ENCODE measurements at regions not wholly inside any gene's neighbourhood (a gene's known extent, or its start where the extent isn't known, plus 50 kb on each side); places are given as distances from the start of the nearest gene placed in this dataset.

GRCh38 chr3:104598848-104599511 lies 767.7 kb upstream of the ALCAM start:
- POLR2A ChIA-PET: no interaction called here
- no peaks in the 10 kb centered on the region for H3K36me3 Mint-ChIP-seq (ENCODE audit: low read depth)
- no peaks in the 10 kb centered on the region for H3K9me3 Mint-ChIP-seq
- peaks cover 3% of the 10 kb centered on the region for H3K27me3 Mint-ChIP-seq
- DNase-seq: no peak
- H3K4me3 Mint-ChIP-seq: no peak overlapping the region
- H3K4me1 Mint-ChIP-seq: no peaks in the 10 kb centered on the region
- CTCF ChIA-PET: no interaction called here
- H3K27ac Mint-ChIP-seq: no peak overlapping the region

DNA sequence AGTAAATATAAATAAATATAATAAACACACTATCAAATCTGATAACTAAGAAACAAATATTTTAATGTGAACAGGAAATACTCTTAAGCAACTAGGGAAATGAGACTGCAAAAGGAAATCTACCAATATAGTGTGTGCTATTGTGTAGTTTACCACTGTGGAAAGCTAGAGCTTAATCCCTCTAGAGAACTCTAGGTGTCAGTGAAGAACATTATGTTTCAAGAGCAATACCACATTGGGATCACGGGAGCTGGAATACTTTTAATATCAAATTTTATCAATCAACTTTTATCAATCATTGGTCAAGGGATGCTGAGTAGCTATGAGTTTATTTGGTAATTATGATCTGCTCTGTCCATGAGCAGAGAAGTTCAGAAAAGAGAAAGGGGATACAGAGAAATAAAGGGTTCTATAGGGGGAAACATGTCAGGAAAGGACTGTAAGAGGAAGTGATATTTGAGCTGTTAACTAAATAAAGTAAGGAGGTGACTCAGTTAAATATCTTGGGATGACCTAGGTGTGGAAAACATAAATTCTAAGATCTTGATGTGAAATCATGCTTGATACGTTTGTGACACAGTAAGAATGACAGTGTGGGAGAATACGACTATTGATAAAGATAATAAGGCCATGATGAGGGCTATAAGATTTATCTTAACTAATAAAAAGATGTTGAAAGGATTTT lies 762.2 kb upstream of the ALCAM start:
- Mint-ChIP-seq H3K27me3 (peaks cover 3% of the 10 kb centered on the region), H3K4me3 (no peak overlapping the region), H3K9me3 (no peaks in the 10 kb centered on the region), H3K27ac (no peak overlapping the region), H3K4me1 (peaks cover 1% of the 10 kb centered on the region), H3K36me3 (ENCODE audit: low read depth) (no peaks in the 10 kb centered on the region)
- ChIA-PET CTCF (no interaction called here), POLR2A (no interaction called here)
- no peak for DNase-seq

- peaks cover 1% of the 10 kb centered on the region for H3K4me1 Mint-ChIP-seq
- no peak for DNase-seq
- H3K27me3 Mint-ChIP-seq: peaks cover 3% of the 10 kb centered on the region
- H3K9me3 Mint-ChIP-seq: no peaks in the 10 kb centered on the region
- no peaks in the 10 kb centered on the region for H3K36me3 Mint-ChIP-seq (ENCODE audit: low read depth)
- H3K4me3 Mint-ChIP-seq: no peak overlapping the region
- CTCF ChIA-PET: no interaction called here
- no peak overlapping the region for H3K27ac Mint-ChIP-seq
- POLR2A ChIA-PET: no interaction called here
Measured at GRCh38 chr3:104606812-104607211, 759.9 kb upstream of the ALCAM start.

GRCh38 chr3:104610730-104611652 lies 755.7 kb upstream of the ALCAM start:
- POLR2A ChIA-PET: no interaction called here
- Mint-ChIP-seq H3K27ac (no peak overlapping the region), H3K4me1 (peaks cover 1% of the 10 kb centered on the region)

GRCh38 chr3:104612218-104612617 lies 754.5 kb upstream of the ALCAM start:
- no peak for DNase-seq
- H3K9me3 Mint-ChIP-seq: no peaks in the 10 kb centered on the region
- no peaks in the 10 kb centered on the region for H3K4me1 Mint-ChIP-seq
- H3K27ac Mint-ChIP-seq: no peak overlapping the region
- no peaks in the 10 kb centered on the region for H3K27me3 Mint-ChIP-seq
- no peaks in the 10 kb centered on the region for H3K36me3 Mint-ChIP-seq (ENCODE audit: low read depth)
- H3K4me3 Mint-ChIP-seq: no peak overlapping the region
- ChIA-PET POLR2A (no interaction called here), CTCF (no interaction called here)

More at GRCh38 chr3:104610730-104611652, 755.7 kb upstream of the ALCAM start:
- Mint-ChIP-seq H3K27me3 (no peaks in the 10 kb centered on the region), H3K36me3 (ENCODE audit: low read depth) (no peaks in the 10 kb centered on the region), H3K4me3 (no peak overlapping the region), H3K9me3 (no peaks in the 10 kb centered on the region)
- CTCF ChIA-PET: no interaction called here
- no peak for DNase-seq

- H3K4me1 Mint-ChIP-seq: no peaks in the 10 kb centered on the region
- H3K4me3 Mint-ChIP-seq: no peak overlapping the region
- no peaks in the 10 kb centered on the region for H3K27me3 Mint-ChIP-seq
- ChIA-PET CTCF (interaction anchor here (0.7 kb wide), 1 partner anchor 674 kb away, joined by 4 read pairs; no protein-coding TSS in a partner anchor), POLR2A (no interaction called here)
- H3K27ac Mint-ChIP-seq: no peak overlapping the region
- no peaks in the 10 kb centered on the region for H3K9me3 Mint-ChIP-seq
- DNase-seq: no peak
- H3K36me3 Mint-ChIP-seq (ENCODE audit: low read depth): no peaks in the 10 kb centered on the region
Measured at GRCh38 chr3:104614564-104614963, 752.1 kb upstream of the ALCAM start.

DNA sequence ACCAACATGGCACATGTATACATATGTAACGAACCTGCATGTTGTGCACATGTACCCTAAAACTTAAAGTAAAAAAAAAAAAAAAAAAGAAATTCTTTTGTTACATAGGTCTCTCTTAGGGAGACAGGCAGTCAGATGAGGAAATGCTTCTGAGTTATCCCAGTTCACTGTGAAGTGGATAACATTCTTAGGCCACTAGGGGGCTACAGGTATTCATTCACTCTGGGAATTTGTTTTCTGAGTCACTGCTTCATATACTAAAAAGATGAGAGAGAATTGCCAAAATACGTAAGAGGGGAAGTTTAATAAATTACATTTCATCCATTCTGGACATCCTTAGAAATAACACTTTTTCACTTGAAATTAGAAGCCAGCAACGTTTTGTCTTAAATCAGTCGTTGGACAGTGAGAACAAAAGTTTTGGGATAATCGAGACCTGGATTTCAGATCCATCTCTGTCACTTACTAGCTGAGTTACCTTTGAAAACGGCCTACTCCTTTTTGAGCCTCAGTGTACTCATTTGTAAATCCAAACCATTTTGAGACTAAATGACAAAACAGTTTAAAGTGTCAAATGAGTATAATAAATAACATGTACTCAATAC lies 738.4 kb upstream of the ALCAM start:
- H3K36me3 Mint-ChIP-seq (ENCODE audit: low read depth): no peaks in the 10 kb centered on the region
- no peaks in the 10 kb centered on the region for H3K27me3 Mint-ChIP-seq
- no peaks in the 10 kb centered on the region for H3K4me1 Mint-ChIP-seq
- POLR2A ChIA-PET: no interaction called here
- no peak overlapping the region for H3K27ac Mint-ChIP-seq
- no peaks in the 10 kb centered on the region for H3K9me3 Mint-ChIP-seq
- no peak overlapping the region for H3K4me3 Mint-ChIP-seq
- CTCF ChIA-PET: no interaction called here
- DNase-seq: no peak

DNA sequence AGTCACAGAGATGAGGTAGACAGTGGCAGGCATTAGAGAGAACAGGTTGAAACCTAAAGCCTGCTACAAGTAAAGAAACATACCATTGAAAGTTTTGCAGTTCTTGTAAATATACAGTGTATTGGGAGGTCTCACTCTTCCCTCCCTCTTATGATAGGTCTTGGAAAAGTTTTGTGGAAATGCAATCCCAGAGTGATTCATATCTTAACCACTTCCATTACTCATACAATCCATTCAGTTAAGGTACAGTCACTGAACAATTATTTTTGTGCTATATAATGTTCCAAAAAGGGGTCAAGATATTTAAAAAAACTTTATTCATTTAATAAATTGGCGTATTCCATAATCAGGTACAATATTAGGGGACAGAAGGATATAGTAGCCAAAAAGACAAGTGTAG lies 737.7 kb upstream of the ALCAM start:
- Mint-ChIP-seq H3K27me3 (no peaks in the 10 kb centered on the region), H3K27ac (no peak overlapping the region), H3K4me3 (no peak overlapping the region), H3K9me3 (no peaks in the 10 kb centered on the region), H3K36me3 (ENCODE audit: low read depth) (no peaks in the 10 kb centered on the region), H3K4me1 (no peaks in the 10 kb centered on the region)
- DNase-seq: no peak
- ChIA-PET POLR2A (no interaction called here), CTCF (no interaction called here)

DNA sequence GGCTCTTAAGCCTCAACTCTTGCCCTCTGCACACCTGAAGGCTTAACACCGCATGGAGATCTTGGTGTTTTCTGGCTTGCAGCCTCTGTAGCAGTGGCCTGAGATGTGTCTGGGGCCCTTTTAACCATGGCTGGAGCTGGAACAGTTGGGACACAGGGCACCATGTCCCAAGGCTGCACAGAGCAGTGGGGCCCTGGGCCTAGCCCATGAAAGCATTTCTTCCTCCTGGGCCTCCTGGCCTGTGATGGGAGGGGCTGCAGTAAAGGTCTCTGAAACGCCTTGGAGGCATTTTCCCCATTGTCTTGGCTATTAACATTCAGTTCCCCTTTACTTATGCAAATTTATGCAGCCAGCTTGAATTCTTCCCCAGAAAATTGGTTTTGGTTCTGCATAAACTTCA lies 735.5 kb upstream of the ALCAM start:
- Mint-ChIP-seq H3K27ac (no peak overlapping the region), H3K27me3 (no peaks in the 10 kb centered on the region), H3K36me3 (ENCODE audit: low read depth) (no peaks in the 10 kb centered on the region), H3K4me3 (no peak overlapping the region), H3K4me1 (no peaks in the 10 kb centered on the region), H3K9me3 (no peaks in the 10 kb centered on the region)
- CTCF ChIA-PET: no interaction called here
- DNase-seq: no peak
- POLR2A ChIA-PET: no interaction called here

- H3K9me3 Mint-ChIP-seq: no peaks in the 10 kb centered on the region
- no peak overlapping the region for H3K27ac Mint-ChIP-seq
- no peaks in the 10 kb centered on the region for H3K36me3 Mint-ChIP-seq (ENCODE audit: low read depth)
- CTCF ChIA-PET: no interaction called here
- no peak for DNase-seq
- no peaks in the 10 kb centered on the region for H3K27me3 Mint-ChIP-seq
- POLR2A ChIA-PET: no interaction called here
- no peaks in the 10 kb centered on the region for H3K4me1 Mint-ChIP-seq
- no peak overlapping the region for H3K4me3 Mint-ChIP-seq
Measured at GRCh38 chr3:104632521-104632920, 734.2 kb upstream of the ALCAM start.

GRCh38 chr3:104632947-104633346 lies 733.8 kb upstream of the ALCAM start:
- ChIA-PET POLR2A (no interaction called here), CTCF (no interaction called here)
- DNase-seq: no peak
- Mint-ChIP-seq H3K27me3 (no peaks in the 10 kb centered on the region), H3K4me1 (no peaks in the 10 kb centered on the region), H3K27ac (no peak overlapping the region), H3K9me3 (no peaks in the 10 kb centered on the region), H3K36me3 (ENCODE audit: low read depth) (no peaks in the 10 kb centered on the region), H3K4me3 (no peak overlapping the region)

GRCh38 chr3:104635872-104636580 lies 730.7 kb upstream of the ALCAM start:
- DNase-seq: no peak
- POLR2A ChIA-PET: no interaction called here
- H3K9me3 Mint-ChIP-seq: no peaks in the 10 kb centered on the region

DNA sequence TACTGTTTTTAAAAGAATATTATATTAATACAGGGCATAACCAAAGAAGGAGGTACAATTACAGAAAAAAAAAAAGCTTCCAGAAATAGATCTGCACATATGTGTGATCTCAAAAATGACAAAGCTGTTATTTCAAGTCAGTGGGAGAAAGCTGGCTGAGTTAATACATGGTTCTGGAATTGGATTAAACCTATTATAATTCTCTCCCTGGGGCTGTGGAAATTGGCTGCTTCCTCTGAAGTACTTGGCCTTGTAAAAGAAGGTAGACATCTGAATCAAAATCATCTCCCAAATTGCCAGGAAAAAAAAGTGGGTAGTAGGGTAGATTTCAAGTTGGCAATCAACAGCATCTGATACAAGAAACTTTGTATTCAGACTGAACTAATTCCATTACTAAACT lies 723.9 kb upstream of the ALCAM start:
- POLR2A ChIA-PET: no interaction called here
- no peaks in the 10 kb centered on the region for H3K4me1 Mint-ChIP-seq

More at GRCh38 chr3:104635872-104636580, 730.7 kb upstream of the ALCAM start:
- Mint-ChIP-seq H3K36me3 (ENCODE audit: low read depth) (no peaks in the 10 kb centered on the region), H3K4me1 (no peaks in the 10 kb centered on the region), H3K4me3 (no peak overlapping the region), H3K27ac (no peak overlapping the region), H3K27me3 (no peaks in the 10 kb centered on the region)
- CTCF ChIA-PET: no interaction called here

More for the DNA sequence above, 723.9 kb upstream of the ALCAM start:
- Mint-ChIP-seq H3K9me3 (no peaks in the 10 kb centered on the region), H3K4me3 (no peak overlapping the region), H3K27me3 (no peaks in the 10 kb centered on the region), H3K27ac (no peak overlapping the region), H3K36me3 (ENCODE audit: low read depth) (no peaks in the 10 kb centered on the region)
- DNase-seq: no peak
- CTCF ChIA-PET: no interaction called here

All from activated CD4-positive, alpha-beta T cell treated with anti-CD3 and anti-CD28 coated beads, Interleukin-2, amount 10 ng/mL, durations not matched to agents 7 days and 5 days (primary cell).